Loucy (cell line): ENCODE measurements at regions not wholly inside any gene's neighbourhood (a gene's known extent, or its start where the extent isn't known, plus 50 kb on each side); places are given as distances from the start of the nearest gene placed in this dataset.
"Not testable (repeated sequence)": the region's sequence is repeated elsewhere in the genome, so short reads cannot be mapped to it uniquely, and the experiment has no call there.

ENCODE experiments used
- EZH2phosphoT487 ChIP-seq: fragments of 200-600 bp; IDR thresholded peaks from 2 replicates; pipeline ENCODE4 v1.6.1; 2018; ENCODE audit warnings: antibody characterized with exemption, mild to moderate bottlenecking, moderate library complexity, borderline replicate concordance
- TF ChIP-seq, protein P1 (sequence below): fragments of 200-600 bp; sonication (generic); conservative IDR thresholded peaks from 2 replicates; pipeline ENCODE4 v1.5.1; 2014; ENCODE audit warnings: mild to moderate bottlenecking, antibody characterized with exemption, low read length

DNA sequence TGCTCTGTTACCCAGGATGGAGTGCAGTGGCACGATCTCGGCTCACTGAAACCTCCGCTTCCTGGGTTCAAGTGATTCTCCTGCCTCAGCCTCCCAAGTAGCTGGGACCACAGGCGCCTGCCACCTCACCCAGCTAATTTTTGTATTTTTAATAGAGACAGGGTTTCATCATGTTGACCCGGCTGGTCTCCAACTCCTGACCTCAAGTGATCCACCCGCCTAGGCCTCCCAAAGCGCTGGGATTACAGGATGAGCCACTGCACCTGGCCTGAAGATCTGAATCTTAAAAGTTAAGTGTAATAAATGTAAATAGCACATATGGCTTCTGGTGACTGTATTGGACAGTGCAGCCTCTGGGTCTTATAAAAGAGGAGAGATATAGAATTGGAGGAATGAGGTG is 74.2 kb upstream of the NOX3 start:
- TF ChIP-seq, protein P1, sequence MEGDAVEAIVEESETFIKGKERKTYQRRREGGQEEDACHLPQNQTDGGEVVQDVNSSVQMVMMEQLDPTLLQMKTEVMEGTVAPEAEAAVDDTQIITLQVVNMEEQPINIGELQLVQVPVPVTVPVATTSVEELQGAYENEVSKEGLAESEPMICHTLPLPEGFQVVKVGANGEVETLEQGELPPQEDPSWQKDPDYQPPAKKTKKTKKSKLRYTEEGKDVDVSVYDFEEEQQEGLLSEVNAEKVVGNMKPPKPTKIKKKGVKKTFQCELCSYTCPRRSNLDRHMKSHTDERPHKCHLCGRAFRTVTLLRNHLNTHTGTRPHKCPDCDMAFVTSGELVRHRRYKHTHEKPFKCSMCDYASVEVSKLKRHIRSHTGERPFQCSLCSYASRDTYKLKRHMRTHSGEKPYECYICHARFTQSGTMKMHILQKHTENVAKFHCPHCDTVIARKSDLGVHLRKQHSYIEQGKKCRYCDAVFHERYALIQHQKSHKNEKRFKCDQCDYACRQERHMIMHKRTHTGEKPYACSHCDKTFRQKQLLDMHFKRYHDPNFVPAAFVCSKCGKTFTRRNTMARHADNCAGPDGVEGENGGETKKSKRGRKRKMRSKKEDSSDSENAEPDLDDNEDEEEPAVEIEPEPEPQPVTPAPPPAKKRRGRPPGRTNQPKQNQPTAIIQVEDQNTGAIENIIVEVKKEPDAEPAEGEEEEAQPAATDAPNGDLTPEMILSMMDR = not testable (repeated sequence)
- not testable (repeated sequence) for TF ChIP-seq EZH2phosphoT487
